ENCODE measurements at regions not wholly inside any gene's neighbourhood (a gene's known extent, or its start where the extent isn't known, plus 50 kb on each side); places are given as distances from the start of the nearest gene placed in this dataset.

- TF ChIP-seq POLR2AphosphoS5 (IDR thresholded peaks at IDR 0.05; ENCODE audit: low read depth, low read length): no peak
- TF ChIP-seq FOXP2 (optimal IDR thresholded peaks at IDR 0.05; ENCODE audit: borderline replicate concordance, extremely low read depth, extremely low read length, insufficient read depth): no peak
- no peak for TF ChIP-seq SIN3A (IDR thresholded peaks at IDR 0.05; ENCODE audit: borderline replicate concordance, insufficient read depth, low read length)
Observed at GRCh38 chr17:77756028-77756427, 202.5 kb upstream of the TNRC6C start.

Measured in PFSK-1 (cell line).